ENCODE measurements at regions not wholly inside any gene's neighbourhood (a gene's known extent, or its start where the extent isn't known, plus 50 kb on each side); places are given as distances from the start of the nearest gene placed in this dataset.

- ChIA-PET CTCF (no interaction called here), RAD21 (ENCODE audit: unreplicated experiment) (no interaction called here), POLR2A (no interaction called here), SMC1A (ENCODE audit: uncharacterized antibody, unreplicated experiment) (no interaction called here)
- H3K9me3 ChIP-seq (replicated peaks; ENCODE audit: control insufficient read depth, insufficient read depth, low read length) = no peaks in the 10 kb centered on the region
- no peak for TF ChIP-seq SREBF1 (IDR thresholded peaks at IDR 0.05; ENCODE audit: low read length)
- TF ChIP-seq ATF3 (IDR thresholded peaks at IDR 0.05; ENCODE audit: borderline replicate concordance, extremely low read depth, low read depth, low read length) = no peak
- TF ChIP-seq HDAC2 (IDR thresholded peaks at IDR 0.05) = no peak
- TF ChIP-seq ETV6 (conservative IDR thresholded peaks at IDR 0.05 in 1 of 2, IDR thresholded peaks at IDR 0.05 in 1 of 2; ENCODE audit: borderline replicate concordance in 1 of 2, low read depth in 1 of 2) = no peak
- no peak for TF ChIP-seq ZBTB4 (CRISPR knock-in tag; IDR thresholded peaks at IDR 0.05)
- no peak for TF ChIP-seq EED (IDR thresholded peaks at IDR 0.05; ENCODE audit: low read depth)
- TF ChIP-seq CBX5 (IDR thresholded peaks at IDR 0.05; ENCODE audit: low read depth) = no peak
- TF ChIP-seq KDM1A (IDR thresholded peaks at IDR 0.05; ENCODE audit: borderline replicate concordance) = no peak
- TF ChIP-seq ZBTB33 (IDR thresholded peaks at IDR 0.05) = no peak
- TF ChIP-seq ASH2L (IDR thresholded peaks at IDR 0.05; ENCODE audit: borderline replicate concordance, low read depth) = no peak
- no peaks in the 10 kb centered on the region for H3K79me2 ChIP-seq (ENCODE audit: control insufficient read depth, insufficient read depth, low read length)
- in situ Hi-C loops (cut with MboI) (no loop called here), intact Hi-C loops (cut with micrococcal nuclease; ENCODE audit: unreplicated experiment) (no loop called here)
- H3K9ac ChIP-seq (ENCODE audit: control insufficient read depth, insufficient read depth, low read length) = no peak overlapping the region
- WGBS (ENCODE audit: insufficient coverage, insufficient replicate concordance, low lambda C conversion rate, missing lambda C conversion rate) = 51% methylated on average over 3 of the region's 3 CpGs
- H3K4me3 ChIP-seq = no peak overlapping the region
- no peak overlapping the region for H3K27ac ChIP-seq (ENCODE audit: control insufficient read depth, insufficient read depth)
- H3K27me3 ChIP-seq (replicated peaks in 1 of 2; ENCODE audit: control insufficient read depth in 2 of 2, insufficient read depth in 2 of 2, low read length in 1 of 2) = no peaks in the 10 kb centered on the region; a peak in 1 of 4 replicates
- ATAC-seq = no peak
- no TSS peak for BruUV-seq (replicated peaks)
- no peak for FAIRE-seq
- H3K36me3 ChIP-seq (ENCODE audit: control insufficient read depth in 2 of 2, insufficient read depth in 2 of 2, low read length in 1 of 2) = no peaks in the 10 kb centered on the region
- H2AFZ ChIP-seq (ENCODE audit: control insufficient read depth, low read depth, low read length) = no peak overlapping the region
- no peak for DNase-seq (ENCODE audit: low read depth, low spot score)
- no peaks in the 10 kb centered on the region for H3K4me1 ChIP-seq (ENCODE audit: control insufficient read depth, insufficient read depth, low read length)
- H3K4me2 ChIP-seq (ENCODE audit: control insufficient read depth, insufficient read depth) = no peak overlapping the region
- no peaks in the 10 kb centered on the region for H4K20me1 ChIP-seq (ENCODE audit: control insufficient read depth, insufficient read depth)
These were observed 123.6 kb downstream of the EHF start for GRCh38 chr11:34744511-34744910.

All from GM12878 (cell line).